GM18873 (cell line): ENCODE measurements at regions not wholly inside any gene's neighbourhood (a gene's known extent, or its start where the extent isn't known, plus 50 kb on each side); places are given as distances from the start of the nearest gene placed in this dataset.
"Not testable (repeated sequence)": the region's sequence is repeated elsewhere in the genome, so short reads cannot be mapped to it uniquely, and the experiment has no call there.

Experiments used
- ATAC-seq: cut with Tn5 transposase; IDR thresholded peaks from one replicate; pipeline ENCODE4 v1.9.1; 2021; ENCODE audit warnings: mild to moderate bottlenecking, moderate library complexity, moderate number of reproducible peaks; ENCODE audit not compliant: unreplicated experiment, low FRiP score

DNA sequence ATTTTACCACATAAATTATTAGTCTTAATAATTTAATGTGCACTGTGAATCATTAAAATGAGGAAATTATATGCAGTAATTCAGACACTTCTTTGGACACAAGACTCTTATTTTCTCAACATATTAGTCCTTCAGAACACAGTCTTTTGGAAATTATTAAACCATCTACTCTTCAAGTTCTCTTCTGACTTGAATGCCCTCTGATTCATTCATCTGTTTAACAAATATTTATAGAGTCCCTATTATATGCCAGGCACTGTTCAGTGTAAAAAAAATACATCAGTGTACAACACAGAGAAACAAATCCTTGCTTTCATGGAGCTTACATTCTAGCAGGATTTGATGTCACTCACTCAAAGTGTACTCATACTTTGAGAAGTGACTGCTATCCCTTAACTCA lies 163.4 kb upstream of the IL12B start:
- no peak for ATAC-seq

DNA sequence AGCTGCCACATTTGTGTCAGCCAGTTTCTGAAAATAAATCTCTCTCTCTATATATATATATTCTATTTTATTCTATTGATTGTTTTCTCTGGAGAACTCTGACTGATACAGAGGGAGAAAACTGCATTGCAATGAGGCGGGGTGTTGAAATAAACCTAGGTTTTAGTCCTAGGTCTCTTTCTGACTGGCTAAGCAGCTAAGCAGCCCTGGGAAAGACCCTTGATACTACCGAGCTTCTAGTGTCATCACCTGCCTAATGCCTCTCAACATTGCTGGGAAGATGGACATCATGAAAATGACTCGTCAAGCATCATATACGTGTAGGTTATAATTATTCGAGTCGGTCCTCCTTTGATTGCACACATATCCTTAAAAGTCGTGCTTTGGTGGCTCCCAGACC lies 166.5 kb upstream of the IL12B start:
- ATAC-seq = no peak

DNA sequence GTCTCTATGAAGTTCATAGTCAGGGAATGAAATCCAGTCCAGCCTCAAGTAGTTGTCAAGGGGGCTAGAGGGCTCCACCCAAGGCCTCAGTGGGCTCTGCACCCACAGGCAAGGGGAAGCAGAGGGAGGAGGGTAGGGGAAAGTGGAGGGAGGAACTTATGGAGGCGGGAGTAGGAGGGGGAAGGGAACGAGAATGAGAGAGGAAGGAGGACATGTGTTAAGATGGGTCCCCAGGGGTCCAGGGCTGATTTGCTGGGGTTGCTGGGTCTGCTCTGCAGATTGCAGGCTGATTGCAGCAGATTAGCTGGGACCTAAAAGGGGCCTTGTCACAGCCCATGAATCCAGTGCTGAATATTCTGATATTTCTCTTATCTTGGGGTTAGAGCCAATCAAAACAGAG lies 166.9 kb upstream of the IL12B start:
- no peak for ATAC-seq

DNA sequence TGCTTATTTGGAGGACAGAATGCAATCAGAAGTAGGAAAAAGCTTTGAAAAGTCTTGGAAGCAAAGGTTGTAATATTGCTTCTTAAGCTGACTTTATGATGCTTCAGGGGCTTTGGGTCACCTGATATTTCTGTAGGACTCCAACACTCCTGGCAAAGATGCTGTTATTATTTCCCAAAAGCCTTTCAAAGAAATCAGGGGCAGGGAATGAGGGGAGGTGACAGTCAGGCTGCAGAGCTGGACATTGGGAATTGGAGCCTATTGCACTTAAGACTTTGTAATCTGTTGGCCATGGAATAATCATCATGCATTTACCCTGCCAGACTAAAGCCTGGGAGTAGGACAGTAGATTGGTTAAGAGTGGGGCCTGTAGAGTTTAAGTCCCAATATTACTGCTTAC lies 168.3 kb upstream of the IL12B start:
- no peak for ATAC-seq

DNA sequence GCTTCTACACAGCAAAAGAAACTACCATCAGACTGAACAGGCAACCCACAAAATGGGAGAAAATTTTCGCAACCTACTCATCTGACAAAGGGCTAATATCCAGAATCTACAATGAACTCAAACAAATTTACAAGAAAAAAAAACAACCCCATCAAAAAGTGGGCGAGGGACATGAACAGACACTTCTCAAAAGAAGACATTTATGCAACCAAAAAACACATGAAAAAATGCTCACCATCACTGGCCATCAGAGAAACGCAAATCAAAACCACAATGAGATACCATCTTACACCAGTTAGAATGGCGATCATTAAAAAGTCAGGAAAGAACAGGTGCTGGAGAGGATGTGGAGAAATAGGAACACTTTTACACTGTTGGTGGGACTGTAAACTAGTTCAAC lies 171.8 kb upstream of the IL12B start:
- not testable (repeated sequence) for ATAC-seq

DNA sequence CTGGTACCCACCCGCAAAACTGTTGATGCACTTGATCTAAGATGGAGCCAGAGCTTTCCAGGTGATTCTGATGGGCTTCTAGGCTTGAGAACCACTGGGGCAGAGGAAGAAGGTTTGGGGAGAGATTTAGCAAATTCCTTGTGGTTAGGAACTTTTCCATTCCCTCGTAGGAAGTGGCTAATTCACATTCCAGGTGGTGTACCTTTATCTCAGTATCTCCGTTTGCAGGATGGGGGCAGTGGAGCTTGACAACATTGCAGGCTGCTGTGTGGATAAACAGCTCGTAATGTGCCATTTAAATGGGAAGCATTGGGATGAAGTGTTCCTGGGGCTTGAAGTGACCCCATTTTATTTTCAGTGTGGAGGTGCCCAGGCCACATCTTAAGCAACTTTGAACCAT lies 172.9 kb upstream of the IL12B start:
- no peak for ATAC-seq

DNA sequence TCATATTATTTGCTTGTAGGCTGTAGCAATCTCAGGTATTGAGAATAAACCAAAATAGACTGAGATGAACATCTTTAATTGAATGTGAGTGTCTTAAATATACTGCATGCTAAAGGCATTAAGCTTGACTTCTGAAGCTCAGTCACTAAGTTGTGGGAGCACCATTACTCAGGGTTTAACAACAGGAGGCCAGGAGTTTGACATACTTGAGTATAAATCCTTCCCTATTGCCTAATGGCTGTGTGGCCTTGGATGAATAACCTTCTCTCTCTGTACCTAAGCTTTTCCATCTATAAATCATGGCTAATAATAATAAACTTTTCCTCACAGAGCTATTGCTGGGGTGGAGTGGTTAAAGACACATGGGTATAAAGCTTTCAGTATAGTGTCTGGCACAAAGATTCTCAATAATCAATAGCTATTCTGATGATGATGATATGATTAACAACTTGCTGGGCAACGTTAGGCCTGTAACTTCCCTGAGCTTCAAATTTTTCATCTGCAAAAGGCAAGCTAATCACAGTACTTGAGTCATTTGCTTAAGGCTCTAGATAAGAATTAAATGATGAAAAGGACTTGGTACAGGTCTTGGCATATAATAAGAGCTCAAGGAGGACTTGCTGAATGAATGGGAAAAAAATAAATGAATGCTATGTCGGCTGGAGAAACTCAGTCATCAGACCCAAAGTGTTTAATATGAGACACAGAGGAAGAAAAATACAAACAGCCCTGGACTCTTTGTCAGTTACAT lies 174.0 kb upstream of the IL12B start:
- ATAC-seq = no peak

DNA sequence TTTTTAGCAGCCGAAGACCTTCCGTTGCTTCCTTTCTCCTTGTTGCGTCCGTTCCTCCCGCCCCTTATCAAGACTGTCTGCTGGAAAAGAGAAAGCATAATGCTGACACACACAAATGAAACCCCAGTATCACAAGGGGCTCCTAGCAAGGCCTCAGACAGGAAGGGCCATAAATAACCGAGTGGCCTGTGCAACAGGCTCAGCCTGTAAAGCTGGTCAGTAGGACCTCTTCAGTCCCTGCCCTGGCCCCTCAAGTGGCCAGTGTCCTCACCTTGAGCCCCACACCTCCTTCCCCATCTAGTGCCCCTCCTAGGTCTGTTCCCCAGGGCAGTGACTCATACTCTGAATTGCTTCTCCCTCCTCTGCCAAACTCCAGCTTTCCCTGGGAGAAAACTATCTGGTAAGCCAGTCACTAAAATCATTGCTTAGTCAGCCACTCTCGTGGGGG lies 174.6 kb upstream of the IL12B start:
- ATAC-seq = no peak

DNA sequence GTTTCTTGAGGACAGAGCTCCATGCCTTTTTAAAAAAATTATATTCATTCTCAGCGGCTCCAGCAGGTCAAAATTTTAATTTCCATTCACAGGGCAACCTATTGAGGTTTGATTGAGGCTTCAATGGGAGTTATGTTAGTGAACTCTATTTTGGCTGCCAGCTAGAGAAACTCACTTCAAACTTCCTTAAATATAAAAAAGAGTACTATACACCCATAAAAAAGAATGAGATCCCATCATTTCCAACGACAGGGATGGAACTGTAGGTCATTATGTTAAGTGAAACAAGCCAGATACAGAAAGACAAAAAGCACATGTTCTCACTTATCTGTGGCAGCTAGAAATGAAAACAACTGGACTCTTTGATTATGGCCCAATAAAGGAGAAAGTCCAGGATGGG lies 176.8 kb upstream of the IL12B start:
- ATAC-seq = no peak

DNA sequence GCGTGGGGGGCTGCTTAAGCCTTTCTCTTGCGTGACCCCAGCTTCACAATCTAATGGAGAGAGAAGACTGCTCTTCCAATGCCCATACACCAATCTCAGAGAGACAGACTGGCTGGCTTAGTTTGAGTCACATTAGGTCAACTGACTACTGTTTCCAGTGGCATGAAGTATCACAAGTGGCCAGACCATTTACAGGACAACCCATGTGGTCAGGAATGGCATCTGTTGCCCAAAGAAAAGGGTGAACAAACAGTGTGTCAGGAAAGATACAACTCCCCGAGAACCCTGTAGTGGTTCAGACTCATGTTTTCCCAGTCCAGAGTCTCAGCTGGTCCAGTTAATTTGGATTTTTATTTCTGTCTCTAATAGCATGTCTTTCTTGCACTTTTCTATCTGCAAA lies 177.4 kb upstream of the IL12B start:
- ATAC-seq = no peak

DNA sequence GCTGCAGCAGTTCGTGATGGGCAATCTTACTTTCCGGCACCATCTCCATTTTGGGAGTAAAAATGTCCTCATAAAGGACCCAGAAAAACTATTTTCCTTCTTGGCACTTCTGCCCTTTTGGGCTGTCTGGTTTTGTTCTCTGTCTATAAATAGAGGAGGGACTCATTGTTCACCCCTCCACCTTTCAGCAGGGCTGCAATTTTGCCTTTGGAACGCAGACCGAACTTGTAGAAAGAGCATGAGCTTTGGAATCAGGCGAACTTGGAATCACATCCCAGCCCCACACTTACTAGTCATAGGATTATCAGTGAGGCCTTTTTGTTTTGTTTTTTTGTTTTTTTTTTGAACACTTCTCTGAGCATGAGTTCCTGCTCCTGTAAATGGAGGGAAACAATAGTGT lies 178.1 kb upstream of the IL12B start:
- no peak for ATAC-seq

DNA sequence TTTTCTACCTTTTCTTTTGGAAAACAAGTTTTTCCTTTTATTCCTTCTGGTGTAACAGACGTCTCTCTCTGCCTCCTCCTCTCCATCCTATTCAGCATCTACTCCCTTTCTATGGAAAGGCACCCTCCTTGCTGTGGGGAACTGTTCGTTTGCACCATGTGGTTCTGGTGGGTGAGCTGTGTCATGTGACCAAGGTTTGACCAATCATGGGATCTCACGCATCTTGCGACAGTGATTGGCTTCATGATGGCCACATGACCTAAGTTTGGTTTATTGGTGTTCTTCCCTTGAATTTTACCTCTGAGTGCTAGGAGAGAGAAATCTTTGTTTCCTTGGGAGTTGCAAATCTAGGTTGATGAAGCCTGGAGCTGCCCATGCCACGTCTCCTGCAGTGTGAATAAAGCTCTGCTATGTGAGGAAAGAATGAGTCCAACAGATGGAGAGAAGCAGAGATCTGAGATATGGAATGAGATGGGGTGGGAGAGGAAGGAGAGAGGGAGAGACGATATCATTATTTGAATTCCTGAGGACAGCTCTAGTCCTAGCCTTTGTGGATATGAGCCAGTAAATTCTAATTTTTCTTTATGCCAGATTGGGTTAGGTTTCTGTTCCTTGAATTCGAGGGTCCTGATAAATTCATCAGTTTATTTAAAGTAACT lies 178.8 kb upstream of the IL12B start:
- no peak for ATAC-seq

DNA sequence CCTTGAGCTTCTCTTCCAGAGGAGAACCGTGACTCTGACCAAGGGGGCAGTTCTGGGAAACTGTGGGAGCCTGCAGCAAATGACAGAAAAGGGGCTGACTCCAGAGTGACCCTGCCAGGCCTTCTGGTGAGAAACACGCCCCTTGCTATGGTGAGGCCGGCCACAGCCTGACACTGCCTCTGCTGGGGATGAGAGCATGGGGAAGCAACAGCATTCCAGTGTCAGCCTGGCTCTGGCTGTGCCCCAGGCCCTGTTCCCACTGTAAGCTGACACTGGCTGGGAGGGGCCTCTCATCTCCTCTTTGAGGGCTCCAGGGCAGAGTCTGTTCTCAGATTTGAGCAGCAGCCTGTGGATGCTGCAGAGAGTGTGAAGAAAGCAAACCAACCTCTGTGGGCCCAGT lies 180.0 kb upstream of the IL12B start:
- ATAC-seq = no peak

DNA sequence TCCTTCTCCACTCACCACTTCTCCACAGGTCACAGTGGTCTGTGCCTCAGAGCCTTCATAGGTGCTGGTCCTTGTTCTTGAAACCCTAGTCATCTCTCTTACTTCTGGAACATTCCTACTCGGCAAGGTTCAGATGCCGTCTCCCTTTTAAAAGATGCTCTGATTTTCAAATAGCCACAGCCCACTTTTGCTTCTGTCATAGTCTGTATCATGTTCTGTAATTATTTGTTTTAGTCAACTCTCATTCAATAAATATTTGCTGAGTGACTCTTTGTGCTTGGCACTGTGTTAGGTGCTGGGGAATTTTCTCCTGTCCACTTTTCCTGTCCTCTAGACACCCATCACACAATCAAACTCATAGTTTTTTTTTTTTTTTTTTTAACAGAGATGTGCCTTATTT lies 181.3 kb upstream of the IL12B start:
- no peak for ATAC-seq

DNA sequence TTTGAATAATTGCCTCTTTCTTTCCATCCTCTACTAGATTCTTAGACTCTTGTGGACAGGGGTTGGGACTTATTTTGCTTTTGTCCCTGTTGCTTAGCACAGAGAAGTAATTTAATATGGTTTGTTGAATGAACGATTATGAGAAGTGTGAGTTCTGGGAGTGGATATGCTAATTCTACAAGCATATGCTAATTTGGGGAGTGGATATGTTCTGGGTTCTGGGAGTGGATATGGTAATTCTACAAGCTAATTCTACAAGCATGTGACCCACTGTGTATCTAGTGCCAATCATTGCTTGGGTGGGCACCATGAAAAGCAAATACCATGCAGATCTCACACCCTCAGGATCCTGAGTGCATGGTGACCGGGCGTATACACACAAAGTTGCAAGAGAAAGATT lies 181.8 kb upstream of the IL12B start:
- no peak for ATAC-seq

DNA sequence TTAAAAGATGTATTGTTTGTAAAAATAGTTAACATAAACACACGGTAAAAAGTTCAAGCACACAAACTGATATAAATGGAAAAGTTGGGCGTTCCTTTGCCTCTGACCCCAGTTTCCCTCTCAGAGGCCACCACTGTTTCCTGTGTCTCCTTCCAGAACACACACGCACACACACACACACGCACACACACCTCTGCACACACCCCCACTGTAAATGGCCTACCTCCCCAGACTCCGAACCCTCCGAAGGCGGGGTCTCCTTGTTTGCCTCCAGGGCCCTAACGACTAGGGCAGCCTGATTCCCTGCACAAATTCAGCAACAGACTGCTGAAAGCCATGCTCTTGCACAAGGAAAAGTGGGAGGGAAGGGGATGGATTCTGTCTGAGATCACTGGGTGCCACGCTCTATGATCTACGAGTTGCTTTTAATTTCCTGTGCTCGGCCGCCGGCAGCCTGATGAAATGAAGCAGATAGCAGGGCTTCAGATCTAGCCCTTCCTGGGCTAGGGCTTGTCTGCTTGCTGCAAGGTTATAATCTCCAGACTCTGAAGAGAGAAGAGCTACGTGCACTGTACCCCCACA lies 184.0 kb upstream of the IL12B start:
- ATAC-seq = no peak

DNA sequence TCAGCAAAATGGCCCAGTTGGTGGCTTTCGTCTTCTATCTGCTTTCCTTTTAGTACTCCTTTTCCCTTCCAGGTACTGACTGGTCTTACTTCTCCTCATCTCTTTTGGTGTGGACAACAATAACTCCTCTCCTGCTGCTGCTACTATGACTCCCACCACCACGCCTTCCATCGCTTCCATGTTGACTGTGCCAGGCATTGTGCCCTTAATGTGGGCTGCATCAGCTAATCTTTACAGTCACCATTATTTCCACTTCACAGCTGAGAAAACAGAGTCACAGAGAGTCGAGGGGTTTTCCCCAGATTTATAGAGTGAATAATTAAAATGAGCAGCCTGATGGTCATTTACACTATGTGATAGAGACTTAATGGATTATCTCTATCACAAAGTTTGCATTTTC lies 184.9 kb upstream of the IL12B start:
- no peak for ATAC-seq

DNA sequence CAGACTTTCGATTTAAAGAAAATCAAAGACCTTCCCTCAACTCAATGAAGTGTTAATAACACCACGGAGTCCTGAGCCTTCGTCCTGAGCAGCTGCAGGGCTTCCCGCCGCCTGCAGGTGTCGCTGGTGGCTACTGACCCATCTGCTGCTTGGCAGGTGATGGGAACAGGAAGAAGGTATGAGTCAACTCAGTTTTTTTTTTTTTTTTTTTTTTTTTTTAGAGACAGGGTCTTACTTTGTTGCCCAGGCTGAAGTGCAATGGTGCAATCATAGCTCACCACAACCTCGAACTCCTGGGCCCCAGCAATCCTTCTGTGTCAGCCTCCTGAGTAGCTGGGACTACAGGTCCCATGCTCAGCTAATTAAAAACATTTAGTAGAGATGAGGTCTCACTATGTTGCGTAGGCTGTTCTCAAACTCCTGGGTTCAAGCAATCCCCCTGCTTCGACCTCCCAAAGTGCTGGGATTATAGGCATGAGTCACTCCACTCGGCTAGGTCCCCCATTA lies 185.7 kb upstream of the IL12B start:
- peak; percentile 85 for ATAC-seq

DNA sequence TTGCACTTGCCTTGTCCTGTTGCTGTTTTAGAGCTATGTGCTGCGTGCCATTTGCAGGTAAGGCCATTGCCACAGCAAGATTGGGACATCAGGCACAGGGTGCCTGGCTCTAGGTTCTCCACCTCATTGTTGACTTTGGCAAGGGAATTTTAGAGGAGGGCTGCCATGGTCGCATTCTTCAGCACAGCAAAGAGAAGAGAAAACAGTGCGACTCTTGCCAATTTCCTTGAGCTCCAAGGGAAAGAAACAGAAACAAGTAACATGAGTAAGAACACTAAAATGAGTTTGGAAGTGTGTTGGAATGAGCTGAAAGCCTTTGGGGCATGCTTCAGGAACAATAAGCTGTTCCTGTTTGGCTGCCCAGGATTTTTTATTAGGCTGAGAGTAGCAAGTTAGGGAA lies 188.1 kb upstream of the IL12B start:
- no peak for ATAC-seq

DNA sequence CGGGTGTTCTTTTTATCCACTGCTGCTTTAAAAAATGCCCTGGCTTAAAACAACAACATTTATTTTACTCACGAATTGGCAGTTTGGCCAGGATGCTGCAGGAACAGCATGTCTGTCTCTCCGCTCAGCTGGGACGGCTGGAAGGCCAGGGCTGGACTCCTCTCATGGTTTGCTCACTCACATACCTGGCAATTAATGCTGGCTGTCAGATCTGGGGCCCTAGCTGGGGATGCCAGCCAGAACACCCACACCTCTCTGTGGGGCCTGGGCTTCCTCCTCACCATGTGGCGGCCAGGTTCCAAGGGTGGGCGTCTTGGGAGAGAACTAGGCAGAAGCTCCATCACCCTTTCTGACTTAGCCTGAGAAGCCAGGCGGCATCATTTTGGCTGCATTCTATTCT lies 189.1 kb upstream of the IL12B start:
- ATAC-seq = no peak

DNA sequence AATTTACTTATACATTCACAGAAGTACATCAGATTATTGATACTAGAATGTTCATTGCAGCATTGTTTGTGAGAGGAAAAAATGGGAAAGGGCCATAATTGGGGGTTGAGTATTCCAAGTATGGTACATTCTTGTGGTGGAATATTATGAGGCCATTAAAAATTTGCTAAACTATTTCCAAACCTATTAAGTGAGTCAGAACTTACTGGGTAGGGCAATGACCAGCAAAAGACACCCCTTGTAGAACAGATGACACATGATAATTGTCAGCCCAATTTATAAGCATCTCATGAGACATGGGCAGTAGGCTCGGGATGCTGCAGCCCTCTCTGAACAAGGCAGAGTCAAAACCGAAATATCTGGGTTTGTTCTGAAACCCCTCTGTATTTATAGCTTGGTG lies 192.6 kb upstream of the IL12B start:
- no peak for ATAC-seq

DNA sequence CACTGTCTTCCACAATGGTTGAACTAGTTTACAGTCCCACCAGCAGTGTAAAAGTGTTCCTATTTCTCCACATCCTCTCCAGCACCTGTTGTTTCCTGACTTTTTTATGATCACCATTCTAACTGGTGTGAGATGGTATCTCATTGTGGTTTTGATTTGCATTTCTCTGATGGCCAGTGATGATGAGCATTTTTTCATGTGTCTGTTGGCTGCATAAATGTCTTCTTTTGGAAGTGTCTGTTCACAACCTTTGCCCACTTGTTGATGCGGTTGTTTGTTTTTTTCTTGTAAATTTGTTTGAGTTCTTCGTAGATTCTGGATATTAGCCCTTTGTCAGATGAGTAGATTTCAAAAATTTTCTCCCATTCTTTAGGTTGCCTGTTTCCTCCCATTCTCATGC lies 194.0 kb upstream of the IL12B start:
- ATAC-seq = not testable (repeated sequence)
